H1 (cell line): ENCODE measurements at regions not wholly inside any gene's neighbourhood (a gene's known extent, or its start where the extent isn't known, plus 50 kb on each side); places are given as distances from the start of the nearest gene placed in this dataset.

Experiments used
- CTCF ChIA-PET: fragments of 300-600 bp; sonication (Branson Sonifier 250); formaldehyde crosslinking; loops from one replicate; lab custom pipeline; 2021; ENCODE audit not compliant: partially characterized antibody; lab: Charles Lee
- POLR2A ChIA-PET: fragments of 300-600 bp; sonication (Branson Sonifier 250); formaldehyde crosslinking; loops from one replicate; lab custom pipeline; 2021; ENCODE audit warnings: inconsistent platforms; ENCODE audit not compliant: partially characterized antibody; lab: Charles Lee
- DNase-seq, 2 experiments: peaks; one replicate each; pipeline versions ENCODE4 v3.0.0 to v3.0.0-alpha.2; 2010 to 2022; ENCODE audit warnings: low spot score in 2 of 2, low read depth in 1 of 2, mixed read lengths in 1 of 2
- FAIRE-seq: peaks from 2 replicates; lab custom pipeline; 2011; peaks lifted over from hg19 to GRCh38; lab: Jason Lieb, UNC
- H2AFZ ChIP-seq: 2 replicates; pipeline ENCODE4 v1.8.1; 2012; ENCODE audit warnings: low read length, inconsistent platforms
- H2AK5ac ChIP-seq: 2 replicates; pipeline ENCODE4 v1.6.1; 2013; ENCODE audit warnings: low read depth, low read length
- H2BK120ac ChIP-seq: replicated peaks from 2 replicates; pipeline ENCODE3; 2013; ENCODE audit warnings: low read depth, low read length, inconsistent platforms
- H2BK12ac ChIP-seq: 2 replicates; pipeline ENCODE4 v1.6.1; 2013; ENCODE audit warnings: low read depth, low read length
- H2BK15ac ChIP-seq: 2 replicates; pipeline ENCODE4 v1.6.1; 2013; ENCODE audit warnings: low read length
- H2BK20ac ChIP-seq: 2 replicates; pipeline ENCODE4 v1.6.1; 2013; ENCODE audit warnings: low read length
- H2BK5ac ChIP-seq: 2 replicates; pipeline ENCODE4 v1.6.1; 2013; ENCODE audit warnings: low read depth, low read length
- H3K14ac ChIP-seq: 2 replicates; pipeline ENCODE4 v1.6.1; 2013; ENCODE audit warnings: inconsistent platforms; ENCODE audit not compliant: insufficient read length
- H3K18ac ChIP-seq: 2 replicates; pipeline ENCODE4 v1.6.1; 2013; ENCODE audit warnings: low read length; ENCODE audit errors: extremely low read depth
- H3K23ac ChIP-seq: 2 replicates; pipeline ENCODE4 v1.6.1; 2013; ENCODE audit warnings: inconsistent platforms; ENCODE audit not compliant: insufficient read length
- H3K23me2 ChIP-seq: 2 replicates; pipeline ENCODE4 v1.6.1; 2013; ENCODE audit warnings: low read depth, low read length
- H3K27ac ChIP-seq: 2 replicates; pipeline ENCODE4 v1.6.1; 2011; ENCODE audit warnings: low read depth, low read length, inconsistent platforms
- H3K27me3 ChIP-seq, 4 experiments: replicated peaks in 1 of 4; 1 replicate in 1 of 4; 2 replicates in 3 of 4; pipeline versions ENCODE4 v1.6.1 to v1.8.1; 2011 to 2013; ENCODE audit warnings: low read length in 3 of 4, mild to moderate bottlenecking in 3 of 4, inconsistent platforms in 2 of 4, mixed read lengths in 2 of 4, moderate library complexity in 1 of 4; ENCODE audit not compliant: control insufficient read depth in 3 of 4, insufficient read depth in 3 of 4; ENCODE audit errors: extremely low read depth in 1 of 4
- H3K36me3 ChIP-seq, 4 experiments: 2 replicates each; pipeline versions ENCODE4 v1.6.1 to v1.8.1; 2011 to 2013; ENCODE audit warnings: mild to moderate bottlenecking in 4 of 4, low read length in 3 of 4, moderate library complexity in 2 of 4, control low read depth in 1 of 4, inconsistent platforms in 1 of 4; ENCODE audit not compliant: insufficient read depth in 4 of 4, control insufficient read depth in 2 of 4
- H3K4ac ChIP-seq: replicated peaks from 2 replicates; pipeline ENCODE3; 2013; ENCODE audit warnings: low read length, low read depth, mixed read lengths, inconsistent platforms; ENCODE audit not compliant: insufficient read length
- H3K4me1 ChIP-seq, 4 experiments: replicated peaks in 1 of 4; 1 replicate in 1 of 4; 2 replicates in 3 of 4; pipeline versions ENCODE4 v1.6.1 to v1.8.1; 2011 to 2013; ENCODE audit warnings: low read length in 3 of 4, inconsistent platforms in 2 of 4, mixed read lengths in 1 of 4; ENCODE audit not compliant: insufficient read depth in 4 of 4, control insufficient read depth in 3 of 4
- H3K4me2 ChIP-seq, 2 experiments: 2 replicates each; pipeline versions ENCODE4 v1.6.1 to v1.8.1; 2011 to 2013; ENCODE audit warnings: low read depth in 2 of 2, low read length in 2 of 2, control low read depth in 1 of 2, inconsistent platforms in 1 of 2, mild to moderate bottlenecking in 1 of 2; ENCODE audit not compliant: insufficient read depth in 1 of 2
- H3K4me3 ChIP-seq, 4 experiments: fragments of 200-600, 300-600 bp in 1 of 4; sonication (generic), shearing (Covaris generic), sonication (Bioruptor Twin) in 1 of 4; 2 replicates each; pipeline versions ENCODE4 v1.5.1 to v1.8.1; 2011 to 2016; ENCODE audit warnings: low read length in 4 of 4, low read depth in 3 of 4, control low read depth in 2 of 4, inconsistent platforms in 2 of 4, mild to moderate bottlenecking in 2 of 4, mixed read lengths in 1 of 4, moderate library complexity in 1 of 4; ENCODE audit not compliant: insufficient read depth in 2 of 4; ENCODE audit errors: extremely low read depth in 1 of 4
- H3K56ac ChIP-seq: replicated peaks from 2 replicates; pipeline ENCODE3; 2013; ENCODE audit warnings: low read depth, mild to moderate bottlenecking, mixed read lengths, low read length, inconsistent platforms; ENCODE audit not compliant: insufficient read length
- H3K79me1 ChIP-seq: 2 replicates; pipeline ENCODE4 v1.6.1; 2013; ENCODE audit warnings: low read depth, low read length, control low read depth
- H3K79me2 ChIP-seq, 2 experiments: 2 replicates each; pipeline versions ENCODE4 v1.6.1 to v1.8.1; 2012 to 2013; ENCODE audit warnings: low read length in 2 of 2, mild to moderate bottlenecking in 2 of 2, inconsistent platforms in 1 of 2; ENCODE audit not compliant: insufficient read depth in 2 of 2, control insufficient read depth in 1 of 2
- H3K9ac ChIP-seq, 4 experiments: replicated peaks in 1 of 4; 1 replicate in 1 of 4; 2 replicates in 3 of 4; pipeline versions ENCODE4 v1.6.1 to v1.8.1; 2011 to 2013; ENCODE audit warnings: low read depth in 3 of 4, low read length in 3 of 4, control low read depth in 2 of 4, mild to moderate bottlenecking in 2 of 4, moderate library complexity in 2 of 4, inconsistent platforms in 1 of 4; ENCODE audit errors: extremely low read depth in 1 of 4
- H3K9me3 ChIP-seq, 2 experiments: 2 replicates each; pipeline versions ENCODE4 v1.6.1 to v1.8.1; 2012 to 2013; ENCODE audit warnings: mild to moderate bottlenecking in 2 of 2, moderate library complexity in 2 of 2, control low read depth in 1 of 2, inconsistent platforms in 1 of 2, low read depth in 1 of 2, low read length in 1 of 2, mixed read lengths in 1 of 2; ENCODE audit not compliant: insufficient read depth in 2 of 2
- H4K20me1 ChIP-seq, 2 experiments: replicated peaks in 1 of 2; 2 replicates each; pipeline versions ENCODE3 to v1.8.1; 2011 to 2013; ENCODE audit warnings: inconsistent platforms in 2 of 2, low read length in 2 of 2, mild to moderate bottlenecking in 1 of 2; ENCODE audit not compliant: insufficient read depth in 2 of 2, control insufficient read depth in 1 of 2
- H4K5ac ChIP-seq: 2 replicates; pipeline ENCODE4 v1.6.1; 2013; ENCODE audit warnings: low read length, low read depth, mixed read lengths, inconsistent platforms; ENCODE audit not compliant: insufficient read length
- H4K8ac ChIP-seq: 2 replicates; pipeline ENCODE4 v1.8.0; 2013; ENCODE audit warnings: mild to moderate bottlenecking, moderate library complexity, low read length, inconsistent platforms; ENCODE audit not compliant: insufficient read depth; ENCODE audit errors: extremely low read depth
- H4K91ac ChIP-seq: replicated peaks from 2 replicates; pipeline ENCODE3; 2013; ENCODE audit warnings: low read length, mixed read lengths, inconsistent platforms; ENCODE audit not compliant: insufficient read length
- ASH2L ChIP-seq: fragments of 200-600, 300-600 bp; sonication (generic); IDR thresholded peaks from one replicate; pipeline ENCODE4 v1.7.1; 2017; ENCODE audit warnings: low read length
- BCL11A ChIP-seq, 2 experiments: IDR thresholded peaks; one replicate each; pipeline ENCODE4 v1.6.1; 2011; ENCODE audit warnings: low read depth in 2 of 2, low read length in 2 of 2, mild to moderate bottlenecking in 2 of 2
- CEBPB ChIP-seq: IDR thresholded peaks from 2 replicates; pipeline ENCODE4 v1.6.1; 2012; ENCODE audit warnings: low read depth, low read length
- CHD2 ChIP-seq: IDR thresholded peaks from 2 replicates; pipeline ENCODE4 v1.6.1; 2012; ENCODE audit warnings: low read length, improper control_type of control experiment
- KDM4A ChIP-seq: IDR thresholded peaks from one replicate; pipeline ENCODE4 v1.7.1; 2012; ENCODE audit warnings: low read depth, mild to moderate bottlenecking, moderate library complexity, low read length, inconsistent platforms; ENCODE audit not compliant: severe bottlenecking
- MAFK ChIP-seq: IDR thresholded peaks from 2 replicates; pipeline ENCODE4 v1.6.1; 2012; ENCODE audit warnings: low read depth, mild to moderate bottlenecking, improper control_type of control experiment, low read length
- PHF8 ChIP-seq: fragments of 200-600 bp; sonication (generic); conservative IDR thresholded peaks from 2 replicates; pipeline ENCODE4 v1.7.1; 2012; ENCODE audit warnings: low read depth, mild to moderate bottlenecking, inconsistent platforms, low read length, moderate library complexity
- RNF2 ChIP-seq: fragments of 200-900, 300-1000 bp; sonication (generic); IDR thresholded peaks from 2 replicates; pipeline ENCODE4 v1.7.1; 2016; ENCODE audit warnings: borderline replicate concordance, low read depth, mild to moderate bottlenecking, antibody characterized with exemption, low read length; ENCODE audit not compliant: poor library complexity, severe bottlenecking; ENCODE audit errors: missing control alignments
- SUZ12 ChIP-seq: fragments of 200-600 bp; sonication (generic); IDR thresholded peaks from 2 replicates; pipeline ENCODE4 v1.6.1; 2012; ENCODE audit warnings: mild to moderate bottlenecking, inconsistent platforms, low read length, moderate library complexity, mixed read lengths
- TAF1 ChIP-seq: IDR thresholded peaks from 2 replicates; pipeline ENCODE4 v1.6.1; 2011; ENCODE audit warnings: mild to moderate bottlenecking, low read depth, low read length
- WGBS, 2 experiments: shearing (Covaris generic) in 1 of 2; methylation state at CpG; one replicate each; pipeline versions ENCODE4 v1.1.6 to v1.1.7; 2013 to 2015; ENCODE audit warnings: low lambda C conversion rate in 2 of 2, mixed read lengths in 2 of 2, inconsistent platforms in 1 of 2, low coverage in 1 of 2, missing lambda C conversion rate in 1 of 2; ENCODE audit not compliant: insufficient replicate concordance in 2 of 2, insufficient coverage in 1 of 2, insufficient read length in 1 of 2; ENCODE audit errors: extremely low coverage in 1 of 2, missing lambda C conversion rate in 1 of 2; 5-methylcytosine and 5-hydroxymethylcytosine counted together
- TF ChIP-seq, protein P1 (sequence below): IDR thresholded peaks from 2 replicates; pipeline ENCODE4 v1.6.1; 2012; ENCODE audit warnings: inconsistent platforms

GRCh38 chr2:174682578-174683391, 81.5 kb downstream of the CHRNA1 start:
- ChIA-PET CTCF (interaction anchor here (0.7 to 11.2 kb wide), 5 partner anchors 15 to 221 kb away, joined by 3 to 170 read pairs (median 3); no protein-coding TSS in a partner anchor), POLR2A (interaction anchor here (1.3 to 1.5 kb wide), 3 partner anchors 10 to 13 kb away, joined by 3 to 4 read pairs (median 3); no protein-coding TSS in a partner anchor)
- Histone ChIP-seq H3K4me3 (peak overlapping the region; percentile 58 to 76 (median 63)), H3K9ac (peak overlapping the region in 3 of 4 experiments; percentile 5 to 44 (median 31); a peak in 4 of 7 replicates), H2BK12ac (0 out of 2 replicates have a peak overlapping the region, but pooled peaks have one; percentile 86), H3K79me2 (no peaks in the 10 kb centered on the region), H3K27ac (no peak overlapping the region), H3K4ac (no peak overlapping the region), H3K56ac (peak overlapping the region; percentile 6), H2BK5ac (no peak overlapping the region), H3K36me3 (no peaks in the 10 kb centered on the region), H4K91ac (peak overlapping the region; percentile 12), H3K4me2 (peak overlapping the region; percentile 84 to 89), H2AFZ (peak overlapping the region; percentile 93; the same call in 1 of the 2 replicates), H2AK5ac (no peak overlapping the region), H3K14ac (no peak overlapping the region), H2BK20ac (no peak overlapping the region), H3K79me1 (no peaks in the 10 kb centered on the region), H4K20me1 (peaks cover 2% of the 10 kb centered on the region in 2 experiments), H3K27me3 (peaks cover 5 to 29% (median 23%) of the 10 kb centered on the region in 4 experiments), H3K4me1 (peaks cover 2 to 6% (median 2%) of the 10 kb centered on the region in 4 experiments; a peak in 5 of 7 replicates), H4K8ac (peak overlapping the region; percentile 72), H3K23ac (no peak overlapping the region), H3K9me3 (no peaks in the 10 kb centered on the region), H3K23me2 (peaks cover 12% of the 10 kb centered on the region; the same call in 1 of the 2 replicates), H4K5ac (no peak overlapping the region), H2BK15ac (no peak overlapping the region), H3K18ac (no peak overlapping the region; the same call in 1 of the 2 replicates), H2BK120ac (no peak overlapping the region)
- DNase-seq (peak in 1 of 2 experiments; percentile 81), FAIRE-seq (no peak)
- WGBS, 2 experiments: 3% methylated on average over 36 of the region's 97 CpGs; no CpG with 5 or more reads in 1 of the 2 experiments
- TF ChIP-seq MAFK (no peak), TAF1 (no peak; the same call in 1 of the 2 replicates), PHF8 (peak; percentile 52), CEBPB (no peak), BCL11A (IDR thresholded peaks at IDR 0.05; ENCODE audit: low read depth in 2 of 2, low read length in 2 of 2) (no peak), CHD2 (no peak), KDM4A (peak; percentile 95), SUZ12 (peak; percentile 43), RNF2 (no peak), ASH2L (no peak)
- TF ChIP-seq, protein P1, sequence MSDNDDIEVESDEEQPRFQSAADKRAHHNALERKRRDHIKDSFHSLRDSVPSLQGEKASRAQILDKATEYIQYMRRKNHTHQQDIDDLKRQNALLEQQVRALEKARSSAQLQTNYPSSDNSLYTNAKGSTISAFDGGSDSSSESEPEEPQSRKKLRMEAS: peak; percentile 70
